ENCODE measurements at regions not wholly inside any gene's neighbourhood (a gene's known extent, or its start where the extent isn't known, plus 50 kb on each side); places are given as distances from the start of the nearest gene placed in this dataset.

DNA sequence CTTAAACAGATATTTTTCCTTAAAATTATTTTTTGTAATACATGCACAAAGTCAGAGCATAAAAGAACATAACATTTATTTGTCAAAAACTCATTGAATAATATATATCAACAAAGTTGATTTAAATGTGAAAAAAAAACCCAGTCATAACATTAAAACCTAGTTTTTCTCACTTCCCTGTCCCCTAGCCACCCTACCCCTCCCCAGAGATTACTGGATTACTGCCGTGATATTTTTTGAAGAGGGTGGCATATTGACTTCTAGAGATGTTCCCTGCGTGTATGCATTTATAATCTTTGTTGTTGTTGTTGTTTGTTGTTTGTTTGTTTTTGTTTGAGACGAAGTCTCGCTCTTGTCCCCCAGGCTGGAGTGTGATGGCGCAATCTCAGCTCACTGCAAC is 52.4 kb upstream of the ARMC2 start:
- Histone ChIP-seq H3K27ac (no peak overlapping the region), H3K4me1 (peaks cover 5% of the 10 kb centered on the region), H3K36me3 (no peaks in the 10 kb centered on the region), H3K9me3 (no peaks in the 10 kb centered on the region), H3K27me3 (no peaks in the 10 kb centered on the region), H3K4me3 (no peak overlapping the region)
- intact Hi-C loops (cut with DNase I) = no loop called here
- TF ChIP-seq POLR2AphosphoS5 (IDR thresholded peaks at IDR 0.05; ENCODE audit: insufficient read depth in 1 of 2, low read depth in 1 of 2) = no peak
- TF ChIP-seq POLR2A (IDR thresholded peaks at IDR 0.05) = no peak
- no peak for TF ChIP-seq CTCF (IDR thresholded peaks at IDR 0.05)
- no peak for DNase-seq (ENCODE audit: extremely low spot score in 2 of 2)

GRCh38 chr6:108796875-108797274 is 51.3 kb upstream of the ARMC2 start:
- TF ChIP-seq CTCF (IDR thresholded peaks at IDR 0.05) (no peak), POLR2AphosphoS5 (IDR thresholded peaks at IDR 0.05; ENCODE audit: insufficient read depth in 1 of 2, low read depth in 1 of 2) (no peak), POLR2A (IDR thresholded peaks at IDR 0.05) (no peak)
- H3K27me3 ChIP-seq = no peaks in the 10 kb centered on the region
- DNase-seq (ENCODE audit: extremely low spot score in 2 of 2) = no peak
- no peak overlapping the region for H3K27ac ChIP-seq
- H3K4me3 ChIP-seq = no peak overlapping the region
- H3K4me1 ChIP-seq = peaks cover 5% of the 10 kb centered on the region
- H3K36me3 ChIP-seq = no peaks in the 10 kb centered on the region
- intact Hi-C loops (cut with DNase I) = no loop called here
- H3K9me3 ChIP-seq = no peaks in the 10 kb centered on the region

- DNase-seq (ENCODE audit: extremely low spot score in 2 of 2) = no peak
- Histone ChIP-seq H3K27ac (no peak overlapping the region), H3K36me3 (no peaks in the 10 kb centered on the region), H3K4me1 (peaks cover 5% of the 10 kb centered on the region), H3K4me3 (no peak overlapping the region), H3K9me3 (no peaks in the 10 kb centered on the region), H3K27me3 (no peaks in the 10 kb centered on the region)
- TF ChIP-seq POLR2A (IDR thresholded peaks at IDR 0.05) (no peak), CTCF (IDR thresholded peaks at IDR 0.05) (no peak), POLR2AphosphoS5 (IDR thresholded peaks at IDR 0.05; ENCODE audit: insufficient read depth in 1 of 2, low read depth in 1 of 2) (no peak)
- intact Hi-C loops (cut with DNase I) = no loop called here
Observed at GRCh38 chr6:108797951-108798669, 50.1 kb upstream of the ARMC2 start.

All from vagina (tissue), 2 donors.